ENCODE measurements at regions not wholly inside any gene's neighbourhood (a gene's known extent, or its start where the extent isn't known, plus 50 kb on each side); places are given as distances from the start of the nearest gene placed in this dataset.
"Not testable (repeated sequence)": the region's sequence is repeated elsewhere in the genome, so short reads cannot be mapped to it uniquely, and the experiment has no call there.

DNA sequence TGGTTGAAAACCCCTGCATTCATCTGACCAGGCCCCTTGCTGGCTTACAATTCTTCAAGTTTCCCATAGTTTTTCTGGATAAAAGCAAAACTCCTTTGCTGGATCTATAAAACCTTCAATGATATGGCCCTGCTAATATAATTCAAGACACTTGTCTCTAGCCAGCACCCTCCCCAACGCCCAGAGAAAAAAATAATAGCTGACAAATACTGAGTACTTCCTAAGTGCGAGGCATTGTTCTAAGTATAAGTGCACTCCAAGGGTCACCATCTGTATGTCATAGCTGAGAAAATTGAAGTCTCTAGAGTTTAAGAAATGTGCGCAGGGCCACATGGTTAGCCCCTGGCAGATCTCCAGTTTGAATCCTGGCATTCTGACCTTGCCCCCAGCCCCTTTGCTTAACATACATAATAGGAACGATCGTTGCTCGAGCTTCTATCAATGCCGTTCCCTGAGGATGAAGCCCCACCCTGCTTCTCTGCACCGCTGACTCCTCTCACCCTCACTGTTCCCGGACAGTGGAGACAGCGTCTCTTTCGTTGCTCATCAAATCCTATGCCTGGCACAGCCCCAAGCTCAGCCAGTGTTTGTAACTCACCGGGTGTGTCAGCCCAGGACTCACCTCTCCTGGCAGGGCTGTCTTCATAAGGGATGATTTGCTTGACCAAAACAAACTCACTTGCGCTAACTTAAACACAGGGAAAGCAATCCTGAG is 377.1 kb upstream of the PROK2 start:
- Histone ChIP-seq H3K27me3 (no peaks in the 10 kb centered on the region), H3K36me3 (no peaks in the 10 kb centered on the region), H3K4me1 (no peaks in the 10 kb centered on the region), H3K4me3 (no peak overlapping the region), H3K9me3 (no peaks in the 10 kb centered on the region), H3K27ac (no peak overlapping the region)
- no peak for DNase-seq (ENCODE audit: low spot score)
- TF ChIP-seq, protein P1, sequence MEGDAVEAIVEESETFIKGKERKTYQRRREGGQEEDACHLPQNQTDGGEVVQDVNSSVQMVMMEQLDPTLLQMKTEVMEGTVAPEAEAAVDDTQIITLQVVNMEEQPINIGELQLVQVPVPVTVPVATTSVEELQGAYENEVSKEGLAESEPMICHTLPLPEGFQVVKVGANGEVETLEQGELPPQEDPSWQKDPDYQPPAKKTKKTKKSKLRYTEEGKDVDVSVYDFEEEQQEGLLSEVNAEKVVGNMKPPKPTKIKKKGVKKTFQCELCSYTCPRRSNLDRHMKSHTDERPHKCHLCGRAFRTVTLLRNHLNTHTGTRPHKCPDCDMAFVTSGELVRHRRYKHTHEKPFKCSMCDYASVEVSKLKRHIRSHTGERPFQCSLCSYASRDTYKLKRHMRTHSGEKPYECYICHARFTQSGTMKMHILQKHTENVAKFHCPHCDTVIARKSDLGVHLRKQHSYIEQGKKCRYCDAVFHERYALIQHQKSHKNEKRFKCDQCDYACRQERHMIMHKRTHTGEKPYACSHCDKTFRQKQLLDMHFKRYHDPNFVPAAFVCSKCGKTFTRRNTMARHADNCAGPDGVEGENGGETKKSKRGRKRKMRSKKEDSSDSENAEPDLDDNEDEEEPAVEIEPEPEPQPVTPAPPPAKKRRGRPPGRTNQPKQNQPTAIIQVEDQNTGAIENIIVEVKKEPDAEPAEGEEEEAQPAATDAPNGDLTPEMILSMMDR (IDR thresholded peaks at IDR 0.05), result no peak

DNA sequence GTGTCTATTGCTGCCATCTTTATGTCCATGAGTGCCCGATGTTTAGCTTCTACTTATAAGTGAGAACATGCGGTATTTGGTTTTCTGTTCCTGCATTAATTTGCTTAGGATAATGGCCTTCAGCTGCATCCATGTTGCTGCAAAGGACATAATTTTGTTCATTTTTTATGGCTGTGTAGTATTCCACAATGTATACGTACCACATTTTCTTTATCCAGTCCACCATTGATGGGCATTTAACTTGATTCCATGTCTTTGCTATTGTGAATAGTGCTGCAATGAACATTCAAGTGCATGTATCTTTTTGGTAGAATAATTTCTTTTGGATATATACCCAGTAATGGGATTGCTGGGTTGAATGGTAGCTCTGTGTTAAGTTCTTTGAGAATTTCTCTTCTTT is 376.3 kb upstream of the PROK2 start:
- DNase-seq (ENCODE audit: low spot score); H3K27me3 ChIP-seq; H3K36me3 ChIP-seq; H3K4me3 ChIP-seq; H3K4me1 ChIP-seq; H3K9me3 ChIP-seq; H3K27ac ChIP-seq: not testable (repeated sequence)

DNA sequence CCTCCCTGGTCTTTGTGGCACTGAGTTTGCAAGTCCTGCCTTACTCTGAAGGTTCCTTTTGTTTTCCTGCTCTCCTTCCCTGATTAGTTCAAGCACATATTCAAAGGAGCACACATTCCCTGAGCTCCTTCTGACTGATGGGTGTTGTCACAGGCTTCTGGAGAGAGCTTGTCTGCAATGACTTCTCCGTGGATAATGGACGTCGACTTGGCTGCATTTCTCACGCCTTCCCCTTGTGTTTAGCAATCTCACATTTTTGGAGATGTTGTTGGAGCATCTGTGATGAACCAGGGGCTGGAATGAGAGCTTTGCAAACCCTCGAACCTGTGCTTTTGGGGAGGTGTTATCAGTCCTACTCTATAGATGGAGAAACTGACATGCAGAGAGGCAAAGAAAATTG is 375.4 kb upstream of the PROK2 start:
- Histone ChIP-seq H3K27ac (no peak overlapping the region), H3K4me1 (peaks cover 0 to 9% of the 10 kb centered on the region in 2 donors), H3K9me3 (no peaks in the 10 kb centered on the region), H3K4me3 (no peak overlapping the region), H3K27me3 (no peaks in the 10 kb centered on the region), H3K36me3 (no peaks in the 10 kb centered on the region)
- no peak for DNase-seq (ENCODE audit: low spot score)
- TF ChIP-seq, protein P1 (IDR thresholded peaks at IDR 0.05), result no peak

- H3K4me1 ChIP-seq, result peaks cover 0 to 14% of the 10 kb centered on the region in 2 donors
- no peak overlapping the region for H3K27ac ChIP-seq
- no peak overlapping the region for H3K4me3 ChIP-seq
- H3K36me3 ChIP-seq, result no peaks in the 10 kb centered on the region
- TF ChIP-seq, protein P1 (IDR thresholded peaks at IDR 0.05), result no peak
- no peak for DNase-seq (ENCODE audit: low spot score)
- H3K9me3 ChIP-seq, result no peaks in the 10 kb centered on the region
- H3K27me3 ChIP-seq, result no peaks in the 10 kb centered on the region
Measured at GRCh38 chr3:72159487-72159886, 374.5 kb upstream of the PROK2 start.

DNA sequence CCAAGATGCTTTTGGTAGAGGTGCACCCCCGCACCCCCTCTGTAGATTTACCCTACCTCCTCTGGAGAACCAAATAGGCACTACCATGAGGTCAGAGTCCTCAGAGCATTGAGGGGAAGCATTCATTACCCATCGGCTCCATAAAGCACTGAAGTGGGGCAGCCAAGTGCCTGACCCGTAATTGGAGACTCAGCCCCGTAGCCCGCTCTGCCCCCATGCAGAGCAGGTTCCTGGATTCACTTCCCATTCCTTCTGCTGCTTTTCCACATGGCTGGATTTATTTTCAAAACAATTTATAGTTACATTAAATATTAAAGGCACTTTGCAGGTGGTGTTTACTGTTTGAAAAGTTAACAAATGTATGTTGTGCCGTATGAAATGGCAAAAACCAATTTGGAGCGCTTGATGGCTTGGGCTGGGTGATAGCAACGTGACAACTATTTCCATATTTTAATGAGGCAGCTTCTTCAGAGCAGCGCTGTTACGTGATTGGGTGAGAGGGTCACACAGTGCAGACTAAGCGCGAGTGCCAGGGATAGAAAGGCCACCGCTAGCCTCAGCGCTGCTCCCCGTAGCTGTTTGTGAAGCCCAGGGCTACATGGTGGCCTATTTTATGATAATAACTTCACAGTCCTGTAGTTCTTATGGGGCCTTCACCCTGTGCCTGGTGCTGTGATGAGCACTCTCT is 373.8 kb upstream of the PROK2 start:
- H3K27ac ChIP-seq, result no peak overlapping the region
- no peaks in the 10 kb centered on the region for H3K36me3 ChIP-seq
- TF ChIP-seq, protein P1 (IDR thresholded peaks at IDR 0.05), result no peak
- DNase-seq (ENCODE audit: low spot score), result no peak
- H3K27me3 ChIP-seq, result no peaks in the 10 kb centered on the region
- no peak overlapping the region for H3K4me3 ChIP-seq
- no peaks in the 10 kb centered on the region for H3K9me3 ChIP-seq
- H3K4me1 ChIP-seq, result peaks cover 0 to 14% of the 10 kb centered on the region in 2 donors

DNA sequence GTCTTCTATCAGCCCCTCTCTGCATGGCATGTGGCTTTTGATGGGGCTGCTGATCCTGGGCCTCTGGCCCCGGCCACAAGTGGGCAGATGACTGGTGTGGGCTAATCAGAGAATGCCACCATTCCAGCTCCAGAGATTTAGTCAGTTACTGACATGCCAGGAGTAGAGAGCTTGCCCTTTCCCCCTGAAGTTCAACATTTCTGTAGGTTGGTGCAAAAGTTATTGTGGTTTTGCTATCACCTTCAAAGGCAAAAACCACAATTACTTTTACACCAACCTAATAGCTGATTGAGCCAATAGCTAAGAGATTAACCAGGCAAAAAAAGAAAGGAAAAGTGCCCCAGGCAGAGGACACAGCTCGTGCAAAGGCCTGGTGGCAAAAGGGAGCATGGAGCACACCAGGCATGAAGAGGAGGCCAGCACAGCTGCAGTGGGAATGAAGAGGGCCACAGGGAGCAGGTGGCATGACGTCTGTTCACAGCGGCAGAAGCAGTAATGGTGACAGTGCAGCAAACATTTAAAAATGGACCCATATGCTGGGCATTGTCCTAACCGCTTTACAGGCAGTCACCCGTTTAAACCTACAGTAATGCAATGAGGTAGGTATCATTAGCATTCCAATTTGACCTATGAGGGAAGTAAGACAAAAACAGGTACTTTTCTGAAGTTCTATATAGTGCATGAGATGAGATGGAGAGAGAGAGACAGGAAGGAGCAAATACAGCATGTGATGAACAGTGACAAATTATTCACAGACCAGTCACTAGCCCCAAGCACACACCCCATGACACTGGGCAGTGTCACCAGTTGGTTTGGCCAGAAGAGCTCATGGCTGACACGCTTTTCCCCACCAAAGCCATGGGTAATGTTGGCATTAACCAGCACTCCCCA is 373.0 kb upstream of the PROK2 start:
- Histone ChIP-seq H3K4me3 (no peak overlapping the region), H3K9me3 (no peaks in the 10 kb centered on the region), H3K27me3 (no peaks in the 10 kb centered on the region), H3K27ac (no peak overlapping the region), H3K36me3 (no peaks in the 10 kb centered on the region), H3K4me1 (peaks cover 0 to 21% of the 10 kb centered on the region in 2 donors)
- TF ChIP-seq, protein P1 (IDR thresholded peaks at IDR 0.05), result no peak
- DNase-seq (ENCODE audit: low spot score), result no peak

Data from right atrium auricular region (tissue), 2 donors.